MCF 10A (cell line): ENCODE measurements at regions not wholly inside any gene's neighbourhood (a gene's known extent, or its start where the extent isn't known, plus 50 kb on each side); places are given as distances from the start of the nearest gene placed in this dataset.

ENCODE experiments used
- BruUV-seq: library from RNA; stranded (reverse); fragments of 400-500 nt; replicated peaks from 2 replicates; lab custom pipeline; 2021; lab: Mats Ljungman, UMichigan
- CTCF ChIA-PET: fragments of 300-600 bp; sonication (Branson Sonifier 250); formaldehyde crosslinking; extraction: SDS; loops from one replicate; lab custom pipeline; 2021; ENCODE audit warnings: antibody characterized with exemption, inconsistent platforms; lab: Yijun Ruan, JAX
- POLR2A ChIA-PET: fragments of 300-600, 350-650 bp; sonication (Branson Sonifier 250); formaldehyde crosslinking; extraction: SDS; loops from one replicate; lab custom pipeline; 2020; ENCODE audit warnings: antibody characterized with exemption, inconsistent platforms; lab: Yijun Ruan, JAX
- DNase-seq: peaks from one replicate; pipeline ENCODE4 v3.0.0-alpha.2; 2018; ENCODE audit not compliant: unreplicated experiment
- H3K27ac Mint-ChIP-seq: one replicate; pipeline ENCODE4 v1.8.0; 2022; ENCODE audit warnings: mild to moderate bottlenecking, low read depth, mixed read lengths; ENCODE audit not compliant: unreplicated experiment
- H3K27me3 Mint-ChIP-seq: one replicate; pipeline ENCODE4 v1.8.0; 2022; ENCODE audit warnings: mixed read lengths; ENCODE audit not compliant: insufficient read depth, unreplicated experiment
- H3K36me3 Mint-ChIP-seq: one replicate; pipeline ENCODE4 v1.8.0; 2022; ENCODE audit warnings: mild to moderate bottlenecking, moderate library complexity, mixed read lengths; ENCODE audit not compliant: insufficient read depth, unreplicated experiment
- H3K4me1 Mint-ChIP-seq: one replicate; pipeline ENCODE4 v1.8.0; 2022; ENCODE audit warnings: mixed read lengths; ENCODE audit not compliant: insufficient read depth, unreplicated experiment
- H3K4me3 Mint-ChIP-seq: one replicate; pipeline ENCODE4 v1.8.0; 2022; ENCODE audit warnings: mild to moderate bottlenecking, moderate library complexity, mixed read lengths; ENCODE audit not compliant: unreplicated experiment
- H3K9me3 Mint-ChIP-seq: one replicate; pipeline ENCODE4 v1.8.0; 2022; ENCODE audit warnings: mixed read lengths; ENCODE audit not compliant: unreplicated experiment
- CTCF ChIP-seq: fragments of 200-600 bp; IDR thresholded peaks from one replicate; pipeline ENCODE4 v1.8.0; 2022; ENCODE audit warnings: antibody characterized with exemption, mild to moderate bottlenecking; ENCODE audit not compliant: unreplicated experiment
- intact Hi-C: fragments of 100-400 bp; cut with micrococcal nuclease; formaldehyde crosslinking; loops from 2 replicates; pipeline ENCODE4 v1.14.1; 2022

GRCh38 chrX:137998619-137999018, 432.7 kb downstream of the ZIC3 start:
- POLR2A ChIA-PET = no interaction called here
- H3K27me3 Mint-ChIP-seq = no peaks in the 10 kb centered on the region
- H3K9me3 Mint-ChIP-seq = peaks cover 14% of the 10 kb centered on the region
- no peak for DNase-seq
- no TSS peak for BruUV-seq
- H3K4me3 Mint-ChIP-seq = no peak overlapping the region
- intact Hi-C loops = no loop called here
- no peaks in the 10 kb centered on the region for H3K36me3 Mint-ChIP-seq
- CTCF ChIA-PET = no interaction called here
- H3K4me1 Mint-ChIP-seq = no peaks in the 10 kb centered on the region
- no peak overlapping the region for H3K27ac Mint-ChIP-seq
- TF ChIP-seq CTCF = no peak

DNA sequence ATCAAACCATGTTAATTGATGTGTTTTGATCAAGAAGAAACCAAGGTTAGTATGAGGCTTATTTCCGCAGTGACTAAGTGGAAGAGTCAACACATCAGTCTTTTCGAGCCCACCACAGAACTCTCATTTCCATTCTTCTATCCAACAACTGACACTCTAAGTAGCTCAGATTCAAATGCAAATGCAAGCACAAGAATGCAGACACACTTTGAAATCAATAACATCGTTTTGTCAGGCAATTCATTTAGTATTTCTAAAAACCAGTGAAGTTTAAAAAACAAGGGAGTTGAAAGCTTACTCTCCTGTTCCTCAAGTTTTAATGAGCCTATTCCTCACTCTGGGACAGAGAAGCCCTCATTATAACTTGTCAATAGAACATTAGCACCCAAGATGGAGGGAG, 433.1 kb downstream of the ZIC3 start:
- intact Hi-C loops = no loop called here
- Mint-ChIP-seq H3K4me3 (no peak overlapping the region), H3K9me3 (peaks cover 14% of the 10 kb centered on the region), H3K36me3 (no peaks in the 10 kb centered on the region), H3K4me1 (no peaks in the 10 kb centered on the region), H3K27me3 (no peaks in the 10 kb centered on the region), H3K27ac (no peak overlapping the region)
- BruUV-seq = no TSS peak
- CTCF ChIA-PET = no interaction called here
- DNase-seq = no peak
- POLR2A ChIA-PET = no interaction called here
- no peak for TF ChIP-seq CTCF

- Mint-ChIP-seq H3K27ac (no peak overlapping the region), H3K36me3 (no peaks in the 10 kb centered on the region), H3K9me3 (peaks cover 14% of the 10 kb centered on the region), H3K27me3 (no peaks in the 10 kb centered on the region), H3K4me3 (no peak overlapping the region), H3K4me1 (no peaks in the 10 kb centered on the region)
- no peak for DNase-seq
- ChIA-PET CTCF (interaction anchor here (0.7 kb wide), 1 partner anchor 305 kb away, joined by 3 read pairs; no protein-coding TSS in a partner anchor), POLR2A (no interaction called here)
- TF ChIP-seq CTCF = no peak
- intact Hi-C loops = no loop called here
- BruUV-seq = no TSS peak
These were observed 433.6 kb downstream of the ZIC3 start for GRCh38 chrX:137999552-137999951.

- intact Hi-C loops = no loop called here
- CTCF ChIA-PET = no interaction called here
These were observed 435.3 kb downstream of the ZIC3 start for GRCh38 chrX:138001226-138001625.

More at GRCh38 chrX:138001226-138001625, 435.3 kb downstream of the ZIC3 start:
- no peaks in the 10 kb centered on the region for H3K36me3 Mint-ChIP-seq
- H3K27ac Mint-ChIP-seq = no peak overlapping the region
- H3K4me1 Mint-ChIP-seq = no peaks in the 10 kb centered on the region
- DNase-seq = no peak
- no TSS peak for BruUV-seq
- H3K9me3 Mint-ChIP-seq = peaks cover 14% of the 10 kb centered on the region
- H3K4me3 Mint-ChIP-seq = no peak overlapping the region
- TF ChIP-seq CTCF = no peak
- H3K27me3 Mint-ChIP-seq = no peaks in the 10 kb centered on the region
- POLR2A ChIA-PET = no interaction called here
